Inflammatory macrophage (primary cell): ENCODE measurements at regions not wholly inside any gene's neighbourhood (a gene's known extent, or its start where the extent isn't known, plus 50 kb on each side); places are given as distances from the start of the nearest gene placed in this dataset.
A peak's percentile ranks its signal among the peaks of the same experiment; 100 is the strongest.

Experiments
- DNase-seq, 2 donors: peaks; one replicate each; pipeline ENCODE4 v3.0.0-alpha.2; 2020 to 2022

- DNase-seq, result no peak
Observed at GRCh38 chr7:22962775-22963350, 51.1 kb downstream of the HYCC1 start.

- no peak for DNase-seq
Observed at GRCh38 chr7:22958742-22959141, 55.2 kb downstream of the HYCC1 start.

GRCh38 chr7:22954251-22954650 is 59.7 kb downstream of the HYCC1 start:
- no peak for DNase-seq

- no peak for DNase-seq
Observed at GRCh38 chr7:22952306-22953015, 61.5 kb downstream of the HYCC1 start.

GRCh38 chr7:22949944-22950343 is 64.0 kb downstream of the HYCC1 start:
- DNase-seq, result peak in 1 of 2 donors; percentile 4

- DNase-seq, result no peak
Observed at GRCh38 chr7:22949221-22949620, 64.7 kb downstream of the HYCC1 start.

- no peak for DNase-seq
Observed at GRCh38 chr7:22948770-22949169, 65.2 kb downstream of the HYCC1 start.

- DNase-seq, result no peak
Observed at GRCh38 chr7:22945584-22945983, 68.3 kb downstream of the HYCC1 start.

GRCh38 chr7:22944510-22944909 is 69.4 kb downstream of the HYCC1 start:
- DNase-seq, result no peak

- no peak for DNase-seq
Observed at GRCh38 chr7:22944022-22944421, 69.9 kb downstream of the HYCC1 start.

- DNase-seq, result no peak
Observed at GRCh38 chr7:22942191-22942590, 71.7 kb downstream of the HYCC1 start.

- DNase-seq, result no peak
Observed at GRCh38 chr7:22939842-22940241, 74.1 kb downstream of the HYCC1 start.

GRCh38 chr7:22937946-22938345 is 76.0 kb downstream of the HYCC1 start:
- DNase-seq, result no peak

GRCh38 chr7:22936246-22936645 is 77.7 kb downstream of the HYCC1 start:
- DNase-seq, result no peak

GRCh38 chr7:22935269-22935668 is 78.7 kb downstream of the HYCC1 start:
- DNase-seq, result no peak

GRCh38 chr7:22934473-22935065 is 79.4 kb downstream of the HYCC1 start:
- no peak for DNase-seq

GRCh38 chr7:22934023-22934422 is 79.9 kb downstream of the HYCC1 start:
- DNase-seq, result no peak

- DNase-seq, result no peak
Observed at GRCh38 chr7:22932896-22933295, 81.0 kb downstream of the HYCC1 start.

- DNase-seq, result no peak
Observed at GRCh38 chr7:22931011-22931410, 82.9 kb downstream of the HYCC1 start.

GRCh38 chr7:22922307-22922706 is 91.6 kb downstream of the HYCC1 start:
- no peak for DNase-seq

GRCh38 chr7:22921386-22922086 is 92.4 kb downstream of the HYCC1 start:
- no peak for DNase-seq

GRCh38 chr7:22920672-22921071 is 93.3 kb downstream of the HYCC1 start:
- no peak for DNase-seq

GRCh38 chr7:22913158-22913557 is 90.5 kb upstream of the TOMM7 start:
- no peak for DNase-seq

- DNase-seq, result no peak
Observed at GRCh38 chr7:22911889-22912288, 89.2 kb upstream of the TOMM7 start.
